Smooth muscle cell (in vitro differentiated cells): ENCODE measurements at regions not wholly inside any gene's neighbourhood (a gene's known extent, or its start where the extent isn't known, plus 50 kb on each side); places are given as distances from the start of the nearest gene placed in this dataset.

ENCODE experiments used
- DNase-seq: peaks from one replicate; lab custom pipeline; 2025; ENCODE audit not compliant: unreplicated experiment; lab: John Stamatoyannopoulos, UW
- H2AFZ ChIP-seq: fragments of 200-600 bp; sonication (generic); 2 replicates; pipeline ENCODE4 v1.6.0; 2016; ENCODE audit warnings: antibody characterized with exemption, low read depth, mild to moderate bottlenecking
- H3F3A ChIP-seq: fragments of 200-600 bp; sonication (generic); 2 replicates; pipeline ENCODE4 v1.6.0; 2017; ENCODE audit warnings: antibody characterized with exemption, low read depth
- H3K27ac ChIP-seq: fragments of 200-600 bp; sonication (generic); 2 replicates; pipeline ENCODE4 v1.5.1; 2016; ENCODE audit warnings: low read depth, mild to moderate bottlenecking
- H3K27me3 ChIP-seq: fragments of 200-600 bp; sonication (generic); 2 replicates; pipeline ENCODE4 v1.6.1; 2016; ENCODE audit warnings: low read depth, mild to moderate bottlenecking
- H3K36me3 ChIP-seq: fragments of 200-600 bp; sonication (generic); 2 replicates; pipeline ENCODE4 v1.5.1; 2016; ENCODE audit warnings: low read depth
- H3K4me1 ChIP-seq: fragments of 200-600 bp; sonication (generic); 2 replicates; pipeline ENCODE4 v1.5.1; 2016; ENCODE audit warnings: low read depth
- H3K4me2 ChIP-seq: fragments of 200-600 bp; sonication (generic); 2 replicates; pipeline ENCODE4 v1.6.0; 2016; ENCODE audit warnings: mild to moderate bottlenecking
- H3K4me3 ChIP-seq: fragments of 200-600 bp; sonication (generic); 2 replicates; pipeline ENCODE4 v1.5.1; 2016; ENCODE audit warnings: mild to moderate bottlenecking
- H3K79me2 ChIP-seq: fragments of 200-600 bp; sonication (generic); 2 replicates; pipeline ENCODE4 v1.6.0; 2016; ENCODE audit warnings: low read depth, mild to moderate bottlenecking
- H3K9ac ChIP-seq: fragments of 200-600 bp; sonication (generic); 2 replicates; pipeline ENCODE4 v1.6.0; 2016; ENCODE audit warnings: low read depth
- H3K9me3 ChIP-seq: fragments of 200-600 bp; sonication (generic); replicated peaks from 2 replicates; pipeline ENCODE4 v1.5.1; 2016; ENCODE audit warnings: low read depth
- H4K20me1 ChIP-seq: fragments of 200-600 bp; sonication (generic); 2 replicates; pipeline ENCODE4 v1.6.0; 2016; ENCODE audit warnings: low read depth
- CTCF ChIP-seq: fragments of 200-600 bp; sonication (generic); IDR thresholded peaks from 2 replicates; pipeline ENCODE4 v1.5.1; 2017; ENCODE audit warnings: borderline replicate concordance, mild to moderate bottlenecking, antibody characterized with exemption; ENCODE audit not compliant: insufficient read depth, poor library complexity, severe bottlenecking
- WGBS: methylation state at CpG from one replicate; pipeline ENCODE4 v1.1.7; 2016; ENCODE audit warnings: low lambda C conversion rate; 5-methylcytosine and 5-hydroxymethylcytosine counted together

- no peaks in the 10 kb centered on the region for H3K27me3 ChIP-seq
- WGBS, result 87% methylated on average over 3 of the region's 3 CpGs
- no peak overlapping the region for H3K4me3 ChIP-seq
- H3K79me2 ChIP-seq, result no peaks in the 10 kb centered on the region
- H3K4me2 ChIP-seq, result no peak overlapping the region
- H3K27ac ChIP-seq, result no peak overlapping the region
- peaks cover 10% of the 10 kb centered on the region for H3K4me1 ChIP-seq
- H3K36me3 ChIP-seq, result no peaks in the 10 kb centered on the region
- no peak for TF ChIP-seq CTCF
- DNase-seq, result no peak
- no peaks in the 10 kb centered on the region for H3K9me3 ChIP-seq
- peaks cover 3% of the 10 kb centered on the region for H3F3A ChIP-seq
- H4K20me1 ChIP-seq, result no peaks in the 10 kb centered on the region
- H3K9ac ChIP-seq, result no peak overlapping the region
- H2AFZ ChIP-seq, result no peak overlapping the region
Observed at GRCh38 chr12:91561301-91561957, 378.8 kb upstream of the DCN start.

DNA sequence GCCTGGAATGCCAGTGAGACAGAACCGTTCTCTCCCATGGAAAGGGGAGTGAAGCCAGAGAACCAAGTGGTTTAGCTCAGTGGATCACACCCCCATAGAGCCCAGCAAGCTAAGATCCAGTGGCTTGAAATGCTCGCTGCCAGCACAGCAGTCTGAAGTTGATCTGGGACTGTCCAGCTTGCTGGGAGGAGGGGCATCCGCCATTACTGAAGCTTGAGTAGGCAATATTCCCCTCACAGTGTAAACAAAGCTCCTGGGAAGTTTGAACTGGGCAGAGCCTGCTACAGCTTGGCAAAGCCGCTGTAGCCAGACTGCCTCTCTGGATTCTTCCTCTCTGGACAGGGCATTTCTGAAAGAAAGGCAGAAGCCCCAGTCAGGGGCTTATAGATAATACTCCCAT lies 374.3 kb upstream of the DCN start:
- no peak overlapping the region for H3K27ac ChIP-seq
- 95% methylated on average over 4 of the region's 4 CpGs for WGBS

GRCh38 chr12:91555436-91556415 lies 373.1 kb upstream of the DCN start:
- WGBS, result 65% methylated on average over 7 of the region's 7 CpGs
- H3K4me3 ChIP-seq, result no peak overlapping the region
- no peaks in the 10 kb centered on the region for H3K4me1 ChIP-seq
- no peak overlapping the region for H2AFZ ChIP-seq
- no peaks in the 10 kb centered on the region for H3F3A ChIP-seq
- DNase-seq, result no peak
- TF ChIP-seq CTCF, result no peak
- H3K27me3 ChIP-seq, result no peaks in the 10 kb centered on the region
- no peak overlapping the region for H3K27ac ChIP-seq
- H3K4me2 ChIP-seq, result no peak overlapping the region
- H3K79me2 ChIP-seq, result no peaks in the 10 kb centered on the region
- no peaks in the 10 kb centered on the region for H3K9me3 ChIP-seq
- no peak overlapping the region for H3K9ac ChIP-seq
- no peaks in the 10 kb centered on the region for H3K36me3 ChIP-seq
- H4K20me1 ChIP-seq, result no peaks in the 10 kb centered on the region

More for the DNA sequence above, 374.3 kb upstream of the DCN start:
- H3K36me3 ChIP-seq, result no peaks in the 10 kb centered on the region
- no peak overlapping the region for H3K4me2 ChIP-seq
- no peak for DNase-seq
- no peak for TF ChIP-seq CTCF
- H3K27me3 ChIP-seq, result no peaks in the 10 kb centered on the region
- no peaks in the 10 kb centered on the region for H3K79me2 ChIP-seq
- no peaks in the 10 kb centered on the region for H3F3A ChIP-seq
- no peaks in the 10 kb centered on the region for H3K9me3 ChIP-seq
- H3K9ac ChIP-seq, result no peak overlapping the region
- no peak overlapping the region for H2AFZ ChIP-seq
- no peak overlapping the region for H3K4me3 ChIP-seq
- H4K20me1 ChIP-seq, result no peaks in the 10 kb centered on the region
- H3K4me1 ChIP-seq, result no peaks in the 10 kb centered on the region
